T-helper 1 cell treated with Interleukin-12 subunit alpha and Interleukin-12 subunit beta and Interleukin-4 antibody, amounts not matched to agents 30 μg/mL and 1 μg/mL, for 36 hours (primary cell): ENCODE measurements at regions not wholly inside any gene's neighbourhood (a gene's known extent, or its start where the extent isn't known, plus 50 kb on each side); places are given as distances from the start of the nearest gene placed in this dataset.
"Not testable (repeated sequence)": the region's sequence is repeated elsewhere in the genome, so short reads cannot be mapped to it uniquely, and the experiment has no call there.

Source experiments
- H3K27ac Mint-ChIP-seq: one replicate; pipeline ENCODE4 v1.8.0; 2021; ENCODE audit warnings: mild to moderate bottlenecking, mixed read lengths
- H3K27me3 Mint-ChIP-seq: one replicate; pipeline ENCODE4 v1.8.0; 2021; ENCODE audit warnings: low read depth, mixed read lengths
- H3K36me3 Mint-ChIP-seq: one replicate; pipeline ENCODE4 v1.8.0; 2021; ENCODE audit warnings: low read depth, mixed read lengths
- H3K4me1 Mint-ChIP-seq: one replicate; pipeline ENCODE4 v1.8.0; 2021; ENCODE audit warnings: low read depth, mixed read lengths
- H3K4me3 Mint-ChIP-seq: one replicate; pipeline ENCODE4 v1.8.0; 2021; ENCODE audit warnings: mild to moderate bottlenecking, moderate library complexity, mixed read lengths
- H3K9me3 Mint-ChIP-seq: one replicate; pipeline ENCODE4 v1.8.0; 2021; ENCODE audit warnings: mixed read lengths

DNA sequence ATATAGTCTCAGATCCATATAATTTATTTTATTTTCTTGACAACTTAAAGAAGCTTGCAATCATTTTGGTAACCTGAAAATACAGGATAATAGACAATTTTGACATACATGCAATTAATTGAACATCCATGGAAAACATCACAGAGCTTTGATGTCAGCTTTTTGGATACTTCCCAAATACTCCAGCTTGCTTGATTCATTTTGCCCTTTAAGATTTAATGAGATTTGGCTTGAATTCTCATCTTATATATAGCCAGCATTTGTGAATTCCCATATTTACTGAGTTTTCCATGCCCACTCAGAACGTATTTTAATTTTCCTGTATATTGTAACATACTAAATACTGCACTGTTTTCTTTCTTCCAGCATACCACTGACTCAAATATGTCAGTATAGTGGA lies 803.0 kb upstream of the MGAT4C start:
- no peaks in the 10 kb centered on the region for H3K27me3 Mint-ChIP-seq
- H3K4me3 Mint-ChIP-seq = no peak overlapping the region
- H3K4me1 Mint-ChIP-seq = no peaks in the 10 kb centered on the region
- H3K27ac Mint-ChIP-seq = no peak overlapping the region
- no peaks in the 10 kb centered on the region for H3K9me3 Mint-ChIP-seq
- no peaks in the 10 kb centered on the region for H3K36me3 Mint-ChIP-seq

- H3K4me3 Mint-ChIP-seq = no peak overlapping the region
- no peaks in the 10 kb centered on the region for H3K4me1 Mint-ChIP-seq
- H3K36me3 Mint-ChIP-seq = no peaks in the 10 kb centered on the region
- no peaks in the 10 kb centered on the region for H3K9me3 Mint-ChIP-seq
- no peaks in the 10 kb centered on the region for H3K27me3 Mint-ChIP-seq
- no peak overlapping the region for H3K27ac Mint-ChIP-seq
Observed at GRCh38 chr12:87054226-87054625, 798.0 kb upstream of the MGAT4C start.

DNA sequence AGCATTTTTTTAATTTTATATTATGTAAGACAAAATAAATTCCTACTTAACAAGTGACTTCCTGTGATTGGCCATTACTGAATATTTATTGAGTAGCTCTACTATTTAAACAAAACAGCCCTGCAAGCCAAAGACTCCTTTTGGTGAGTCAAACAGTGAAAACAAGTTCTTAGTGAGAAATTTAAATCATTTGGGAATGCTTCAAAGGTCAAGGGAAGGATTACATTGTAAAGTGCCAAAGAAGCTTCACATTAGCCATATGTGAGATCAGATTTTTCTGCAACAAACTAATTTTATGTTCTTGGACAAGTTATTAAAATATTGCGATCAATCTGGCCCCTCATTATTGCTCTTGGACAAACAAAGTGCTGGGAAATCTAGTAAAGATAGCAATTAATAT lies 795.4 kb upstream of the MGAT4C start:
- H3K9me3 Mint-ChIP-seq = no peaks in the 10 kb centered on the region
- no peak overlapping the region for H3K4me3 Mint-ChIP-seq
- no peaks in the 10 kb centered on the region for H3K4me1 Mint-ChIP-seq
- no peak overlapping the region for H3K27ac Mint-ChIP-seq
- no peaks in the 10 kb centered on the region for H3K36me3 Mint-ChIP-seq
- H3K27me3 Mint-ChIP-seq = no peaks in the 10 kb centered on the region

GRCh38 chr12:87047691-87048090 lies 791.5 kb upstream of the MGAT4C start:
- Mint-ChIP-seq H3K4me1 (no peaks in the 10 kb centered on the region), H3K9me3 (no peaks in the 10 kb centered on the region), H3K36me3 (no peaks in the 10 kb centered on the region), H3K27ac (no peak overlapping the region), H3K27me3 (no peaks in the 10 kb centered on the region), H3K4me3 (no peak overlapping the region)

GRCh38 chr12:87039536-87039935 lies 783.3 kb upstream of the MGAT4C start:
- Mint-ChIP-seq H3K36me3 (no peaks in the 10 kb centered on the region), H3K27me3 (no peaks in the 10 kb centered on the region), H3K27ac (no peak overlapping the region), H3K9me3 (no peaks in the 10 kb centered on the region), H3K4me3 (no peak overlapping the region), H3K4me1 (no peaks in the 10 kb centered on the region)

GRCh38 chr12:87038098-87038497 lies 781.9 kb upstream of the MGAT4C start:
- Mint-ChIP-seq H3K27ac (no peak overlapping the region), H3K4me1 (no peaks in the 10 kb centered on the region), H3K27me3 (no peaks in the 10 kb centered on the region), H3K4me3 (no peak overlapping the region), H3K36me3 (no peaks in the 10 kb centered on the region), H3K9me3 (no peaks in the 10 kb centered on the region)

GRCh38 chr12:87025976-87026375 lies 769.8 kb upstream of the MGAT4C start:
- no peak overlapping the region for H3K4me3 Mint-ChIP-seq
- no peaks in the 10 kb centered on the region for H3K36me3 Mint-ChIP-seq
- no peak overlapping the region for H3K27ac Mint-ChIP-seq
- H3K9me3 Mint-ChIP-seq = peaks cover 3% of the 10 kb centered on the region
- no peaks in the 10 kb centered on the region for H3K4me1 Mint-ChIP-seq
- no peaks in the 10 kb centered on the region for H3K27me3 Mint-ChIP-seq

DNA sequence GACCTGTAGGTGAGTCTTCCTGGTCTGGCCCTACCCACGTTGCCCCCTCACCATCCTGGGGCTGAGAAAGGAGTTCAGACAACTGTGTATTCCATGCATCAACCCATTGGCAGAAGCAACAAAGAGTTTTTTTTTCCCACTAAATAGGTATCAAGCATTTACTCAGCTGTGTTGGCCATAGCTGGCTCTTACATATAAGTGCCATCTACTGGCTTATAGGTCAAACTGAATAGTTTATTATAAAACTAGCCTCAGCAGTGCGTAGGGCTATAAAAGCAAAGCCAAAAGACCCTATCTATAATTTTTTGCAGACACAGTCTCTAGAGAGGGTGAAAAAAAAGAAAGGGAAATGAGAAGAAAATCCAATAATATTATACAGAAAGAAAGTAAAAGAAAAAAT lies 765.2 kb upstream of the MGAT4C start:
- Mint-ChIP-seq H3K4me3 (no peak overlapping the region), H3K36me3 (no peaks in the 10 kb centered on the region), H3K4me1 (no peaks in the 10 kb centered on the region), H3K27ac (no peak overlapping the region), H3K9me3 (peaks cover 11% of the 10 kb centered on the region), H3K27me3 (no peaks in the 10 kb centered on the region)

GRCh38 chr12:87020071-87020470 lies 763.9 kb upstream of the MGAT4C start:
- Mint-ChIP-seq H3K27me3 (no peaks in the 10 kb centered on the region), H3K36me3 (no peaks in the 10 kb centered on the region), H3K4me3 (no peak overlapping the region), H3K4me1 (no peaks in the 10 kb centered on the region), H3K9me3 (peaks cover 16% of the 10 kb centered on the region), H3K27ac (no peak overlapping the region)

- Mint-ChIP-seq H3K27me3 (no peaks in the 10 kb centered on the region), H3K4me1 (no peaks in the 10 kb centered on the region), H3K4me3 (no peak overlapping the region), H3K27ac (no peak overlapping the region), H3K9me3 (peaks cover 12% of the 10 kb centered on the region), H3K36me3 (no peaks in the 10 kb centered on the region)
Observed at GRCh38 chr12:87015352-87015751, 759.2 kb upstream of the MGAT4C start.

GRCh38 chr12:87008785-87009384 lies 752.7 kb upstream of the MGAT4C start:
- H3K36me3 Mint-ChIP-seq = no peaks in the 10 kb centered on the region
- no peak overlapping the region for H3K27ac Mint-ChIP-seq
- H3K4me1 Mint-ChIP-seq = no peaks in the 10 kb centered on the region
- no peaks in the 10 kb centered on the region for H3K27me3 Mint-ChIP-seq
- H3K4me3 Mint-ChIP-seq = no peak overlapping the region
- peaks cover 15% of the 10 kb centered on the region for H3K9me3 Mint-ChIP-seq

GRCh38 chr12:87001102-87001501 lies 744.9 kb upstream of the MGAT4C start:
- H3K36me3 Mint-ChIP-seq = no peaks in the 10 kb centered on the region
- no peak overlapping the region for H3K27ac Mint-ChIP-seq
- no peaks in the 10 kb centered on the region for H3K27me3 Mint-ChIP-seq
- H3K9me3 Mint-ChIP-seq = peaks cover 17% of the 10 kb centered on the region
- H3K4me3 Mint-ChIP-seq = no peak overlapping the region
- H3K4me1 Mint-ChIP-seq = no peaks in the 10 kb centered on the region

GRCh38 chr12:86985298-86985697 lies 729.1 kb upstream of the MGAT4C start:
- Mint-ChIP-seq H3K27ac (no peak overlapping the region), H3K4me3 (no peak overlapping the region), H3K4me1 (no peaks in the 10 kb centered on the region), H3K36me3 (no peaks in the 10 kb centered on the region), H3K27me3 (no peaks in the 10 kb centered on the region), H3K9me3 (no peaks in the 10 kb centered on the region)

GRCh38 chr12:86970595-86970994 lies 714.4 kb upstream of the MGAT4C start:
- peaks cover 17% of the 10 kb centered on the region for H3K9me3 Mint-ChIP-seq
- H3K27ac Mint-ChIP-seq, H3K4me1 Mint-ChIP-seq, H3K27me3 Mint-ChIP-seq, H3K4me3 Mint-ChIP-seq, H3K36me3 Mint-ChIP-seq: not testable (repeated sequence)

- Mint-ChIP-seq H3K27ac (no peak overlapping the region), H3K4me3 (no peak overlapping the region), H3K36me3 (no peaks in the 10 kb centered on the region), H3K27me3 (no peaks in the 10 kb centered on the region), H3K4me1 (no peaks in the 10 kb centered on the region), H3K9me3 (peaks cover 7% of the 10 kb centered on the region)
Observed at GRCh38 chr12:86959766-86960458, 703.7 kb upstream of the MGAT4C start.
